Fibroblast of skin of abdomen (primary cell): ENCODE measurements at regions not wholly inside any gene's neighbourhood (a gene's known extent, or its start where the extent isn't known, plus 50 kb on each side); places are given as distances from the start of the nearest gene placed in this dataset.

Experiments
- DNase-seq: peaks from one replicate; pipeline ENCODE4 v3.0.0-alpha.2; 2013

GRCh38 chr15:70342554-70343548 lies 245.1 kb upstream of the TLE3 start:
- DNase-seq: no peak

GRCh38 chr15:70342141-70342540 lies 244.4 kb upstream of the TLE3 start:
- DNase-seq: no peak

- no peak for DNase-seq
Observed at GRCh38 chr15:70341566-70341965, 243.8 kb upstream of the TLE3 start.

GRCh38 chr15:70340494-70340870 lies 242.8 kb upstream of the TLE3 start:
- DNase-seq: no peak

- peak; percentile 46 for DNase-seq
Observed at GRCh38 chr15:70339571-70340493, 242.1 kb upstream of the TLE3 start.

- no peak for DNase-seq
Observed at GRCh38 chr15:70337277-70338186, 239.8 kb upstream of the TLE3 start.

GRCh38 chr15:70336425-70337009 lies 238.8 kb upstream of the TLE3 start:
- no peak for DNase-seq

- DNase-seq: no peak
Observed at GRCh38 chr15:70334286-70334685, 236.6 kb upstream of the TLE3 start.

- no peak for DNase-seq
Observed at GRCh38 chr15:70329179-70329578, 231.5 kb upstream of the TLE3 start.

- DNase-seq: no peak
Observed at GRCh38 chr15:70328679-70329115, 231.0 kb upstream of the TLE3 start.

- DNase-seq: peak; percentile 95
Observed at GRCh38 chr15:70327856-70328678, 230.3 kb upstream of the TLE3 start.

GRCh38 chr15:70327328-70327855 lies 229.7 kb upstream of the TLE3 start:
- no peak for DNase-seq

GRCh38 chr15:70324001-70324974 lies 226.6 kb upstream of the TLE3 start:
- peak; percentile 89 for DNase-seq

- peak; percentile 87 for DNase-seq
Observed at GRCh38 chr15:70323111-70323851, 225.6 kb upstream of the TLE3 start.

GRCh38 chr15:70322051-70322668 lies 224.4 kb upstream of the TLE3 start:
- DNase-seq: no peak

- no peak for DNase-seq
Observed at GRCh38 chr15:70321172-70321819, 223.6 kb upstream of the TLE3 start.

GRCh38 chr15:70320482-70320881 lies 222.8 kb upstream of the TLE3 start:
- no peak for DNase-seq
